HCT116 (cell line): ENCODE measurements at regions not wholly inside any gene's neighbourhood (a gene's known extent, or its start where the extent isn't known, plus 50 kb on each side); places are given as distances from the start of the nearest gene placed in this dataset.

ENCODE experiments used
- ATF3 ChIP-seq: IDR thresholded peaks from 2 replicates; pipeline ENCODE4 v1.6.1; 2012
- CTCF ChIP-seq, 3 experiments: fragments of 200-600 bp in 1 of 3; sonication (generic) in 1 of 3; IDR thresholded peaks in 2 of 3; conservative IDR thresholded peaks in 1 of 3; 2 replicates each; pipeline ENCODE4 v1.5.1; 2012 to 2017; ENCODE audit warnings: low read depth in 2 of 3, low read length in 2 of 3, antibody characterized with exemption in 1 of 3, borderline replicate concordance in 1 of 3, control low read depth in 1 of 3, mild to moderate bottlenecking in 1 of 3, mixed read lengths in 1 of 3, mixed run types in 1 of 3, moderate library complexity in 1 of 3; ENCODE audit not compliant: insufficient read depth in 1 of 3
- EGR1 ChIP-seq: IDR thresholded peaks from 2 replicates; pipeline ENCODE4 v1.6.1; 2012; ENCODE audit warnings: low read depth
- EZH2 ChIP-seq: fragments of 200-600 bp; sonication (generic); IDR thresholded peaks from 2 replicates; pipeline ENCODE4 v1.6.1; 2017; ENCODE audit warnings: antibody characterized with exemption, mixed run types
- POLR2A ChIP-seq: IDR thresholded peaks from 2 replicates; pipeline ENCODE4 v1.7.0; 2011; ENCODE audit warnings: borderline replicate concordance; ENCODE audit not compliant: insufficient read depth, insufficient read length; ENCODE audit errors: extremely low read depth
- POLR2AphosphoS5 ChIP-seq: IDR thresholded peaks from 2 replicates; pipeline ENCODE4 v1.6.1; 2011; ENCODE audit warnings: mild to moderate bottlenecking, low read depth, low read length, moderate library complexity
- RAD21 ChIP-seq: IDR thresholded peaks from 2 replicates; pipeline ENCODE4 v1.6.1; 2012; ENCODE audit warnings: low read depth, mild to moderate bottlenecking
- REST ChIP-seq: IDR thresholded peaks from 2 replicates; pipeline ENCODE4 v1.6.1; 2012; ENCODE audit warnings: low read depth
- TCF7L2 ChIP-seq: IDR thresholded peaks from 2 replicates; pipeline ENCODE4 v1.7.0; 2011; ENCODE audit warnings: borderline replicate concordance, inconsistent platforms; ENCODE audit not compliant: insufficient read depth, insufficient read length; ENCODE audit errors: extremely low read depth

DNA sequence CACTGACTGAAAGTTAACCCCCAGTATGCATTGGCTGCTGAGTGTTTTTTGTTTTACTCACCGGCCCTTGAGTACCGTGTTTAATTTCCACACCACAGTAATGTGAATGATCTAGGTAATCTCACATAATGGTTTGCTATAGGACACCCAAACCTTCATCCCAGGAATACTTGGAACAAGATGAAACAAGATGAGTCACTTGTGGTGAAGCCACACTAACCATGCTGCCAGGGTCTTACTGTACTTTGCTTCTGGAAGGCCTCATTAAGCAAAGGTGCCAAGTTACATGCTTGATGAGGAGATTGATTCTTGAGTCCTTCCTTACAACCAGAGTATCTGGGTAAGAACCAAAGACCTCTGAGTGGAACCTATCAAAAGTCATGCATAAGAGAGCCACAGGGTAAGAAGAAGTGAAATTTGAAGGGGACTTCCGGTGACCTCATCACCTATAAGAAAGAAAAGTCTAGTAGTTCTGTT lies 163.3 kb downstream of the NRIP1 start:
- TF ChIP-seq POLR2AphosphoS5: peak; percentile 39; the same call in 1 of the 2 replicates
- TF ChIP-seq CTCF (IDR thresholded peaks at IDR 0.05 in 2 of 3, conservative IDR thresholded peaks at IDR 0.05 in 1 of 3; ENCODE audit: borderline replicate concordance in 1 of 3, insufficient read depth in 1 of 3, low read depth in 2 of 3, low read length in 2 of 3): no peak
- no peak for TF ChIP-seq POLR2A
- no peak; the same call in 1 of the 2 replicates for TF ChIP-seq ATF3
- no peak for TF ChIP-seq EGR1
- no peak for TF ChIP-seq TCF7L2
- no peak for TF ChIP-seq EZH2
- TF ChIP-seq REST: no peak
- TF ChIP-seq RAD21: peak; percentile 21; the same call in 1 of the 2 replicates
